HEK293T (cell line): ENCODE measurements at regions not wholly inside any gene's neighbourhood (a gene's known extent, or its start where the extent isn't known, plus 50 kb on each side); places are given as distances from the start of the nearest gene placed in this dataset.

Source experiments
- BHLHE40 ChIP-seq: fragments of 450-650 bp; IDR thresholded peaks from 2 replicates; pipeline ENCODE4 v1.6.1; 2016; ENCODE audit warnings: mild to moderate bottlenecking, moderate library complexity, borderline replicate concordance
- CTBP1 ChIP-seq: fragments of 450-650 bp; IDR thresholded peaks from 2 replicates; pipeline ENCODE4 v1.6.1; 2016; ENCODE audit warnings: borderline replicate concordance
- ELF4 ChIP-seq: fragments of 450-650 bp; IDR thresholded peaks from 2 replicates; pipeline ENCODE4 v1.6.1; 2017; ENCODE audit warnings: antibody characterized with exemption
- FOXA1 ChIP-seq: fragments of 450-650 bp; IDR thresholded peaks from 2 replicates; pipeline ENCODE4 v1.6.1; 2016; ENCODE audit warnings: mild to moderate bottlenecking
- FOXM1 ChIP-seq: fragments of 450-650 bp; IDR thresholded peaks from 2 replicates; pipeline ENCODE4 v1.6.1; 2017; ENCODE audit warnings: mild to moderate bottlenecking, borderline replicate concordance
- HDGF ChIP-seq: fragments of 450-650 bp; IDR thresholded peaks from 2 replicates; pipeline ENCODE4 v1.6.1; 2017; ENCODE audit warnings: antibody characterized with exemption, borderline replicate concordance
- L3MBTL2 ChIP-seq: fragments of 450-650 bp; conservative IDR thresholded peaks from 2 replicates; pipeline ENCODE4 v1.6.1; 2016; ENCODE audit warnings: mild to moderate bottlenecking
- PKNOX1 ChIP-seq: fragments of 450-650 bp; IDR thresholded peaks from 2 replicates; pipeline ENCODE4 v1.6.1; 2016
- SP1 ChIP-seq: fragments of 450-650 bp; IDR thresholded peaks from 2 replicates; pipeline ENCODE4 v1.6.1; 2017
- SUZ12 ChIP-seq: fragments of 450-650 bp; IDR thresholded peaks from 2 replicates; pipeline ENCODE4 v1.6.1; 2016; ENCODE audit warnings: mild to moderate bottlenecking
- TARDBP ChIP-seq: fragments of 450-650 bp; IDR thresholded peaks from 2 replicates; pipeline ENCODE4 v1.6.1; 2016

GRCh38 chr11:122173587-122173986, 57.6 kb upstream of the BLID start:
- no peak for TF ChIP-seq SP1
- no peak for TF ChIP-seq SUZ12
- TF ChIP-seq FOXM1, result no peak
- TF ChIP-seq HDGF, result no peak
- no peak for TF ChIP-seq TARDBP
- no peak for TF ChIP-seq L3MBTL2
- no peak for TF ChIP-seq PKNOX1
- TF ChIP-seq ELF4, result no peak
- TF ChIP-seq FOXA1, result no peak
- no peak for TF ChIP-seq CTBP1
- no peak for TF ChIP-seq BHLHE40
